CD4-positive, alpha-beta T cell treated with Interleukin-4 for 1 hour (primary cell): ENCODE measurements at regions not wholly inside any gene's neighbourhood (a gene's known extent, or its start where the extent isn't known, plus 50 kb on each side); places are given as distances from the start of the nearest gene placed in this dataset.
"Not testable (repeated sequence)": the region's sequence is repeated elsewhere in the genome, so short reads cannot be mapped to it uniquely, and the experiment has no call there.

Experiments
- DNase-seq, 2 donors: peaks; one replicate each; pipeline ENCODE4 v3.0.0-alpha.2; 2020 to 2022

DNA sequence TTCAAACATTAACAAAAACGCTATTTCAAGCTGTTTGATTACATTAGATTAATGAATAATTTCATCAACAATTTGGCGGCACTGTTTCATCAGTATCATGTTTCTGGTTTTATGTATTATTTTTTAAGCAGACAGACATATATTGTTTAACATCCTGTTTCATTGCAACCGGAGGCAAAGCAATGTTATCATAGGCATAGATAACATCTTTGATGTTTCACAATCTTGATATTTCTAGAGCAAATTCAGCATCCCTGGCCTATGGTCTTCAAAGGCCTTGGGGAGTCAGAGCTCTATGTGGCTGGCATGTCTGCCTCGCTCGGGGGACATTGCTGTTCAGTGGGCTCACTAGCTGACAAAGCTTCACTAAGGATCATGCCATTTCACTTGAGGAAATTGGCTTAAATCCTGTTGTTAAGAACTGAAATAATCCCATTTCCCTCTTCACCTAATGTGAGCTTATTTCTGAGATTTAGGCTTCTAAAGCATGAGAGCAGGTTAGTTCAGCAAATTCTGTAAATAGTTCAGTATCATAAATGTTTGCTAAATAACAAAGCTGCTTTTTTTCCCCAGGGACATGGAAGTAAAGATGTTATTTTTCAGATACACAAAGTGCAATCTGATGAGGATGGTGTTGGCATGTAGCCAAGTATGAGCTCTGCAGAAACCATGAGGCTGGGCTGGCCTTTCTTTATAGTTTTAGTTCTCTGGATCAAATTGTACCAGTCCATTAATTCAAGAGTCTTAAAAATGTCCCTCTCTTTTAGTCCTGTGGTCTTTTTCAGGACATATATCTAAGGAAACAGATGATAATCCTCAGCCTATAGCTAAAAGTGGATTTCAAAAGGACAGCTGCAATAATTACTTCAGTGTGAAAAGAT is 941.4 kb downstream of the PLOD2 start:
- DNase-seq = no peak

GRCh38 chr3:145224886-145225285 is 936.1 kb downstream of the PLOD2 start:
- DNase-seq = no peak

DNA sequence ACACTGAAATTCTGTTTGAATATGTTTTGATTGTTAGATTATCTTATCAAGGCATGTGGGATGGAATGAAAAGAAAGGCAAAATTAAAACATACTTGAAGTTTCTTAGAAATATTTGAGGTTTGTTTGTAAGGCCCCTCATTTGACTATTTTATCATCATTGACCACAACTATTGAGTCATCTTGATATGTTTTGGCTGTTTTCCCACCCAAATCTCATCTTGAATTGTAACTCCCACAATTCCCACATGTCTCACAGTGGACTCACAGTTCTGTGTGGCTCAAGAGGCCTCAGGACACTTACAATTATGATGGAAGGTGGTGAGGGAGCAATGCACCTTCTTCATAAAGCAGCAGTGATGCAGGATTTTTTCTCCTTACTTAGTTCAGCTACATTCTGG is 917.1 kb downstream of the PLOD2 start:
- no peak for DNase-seq

GRCh38 chr3:145244327-145244726 is 916.7 kb downstream of the PLOD2 start:
- no peak for DNase-seq

- DNase-seq = no peak
Measured at GRCh38 chr3:145246291-145246690, 914.7 kb downstream of the PLOD2 start.

DNA sequence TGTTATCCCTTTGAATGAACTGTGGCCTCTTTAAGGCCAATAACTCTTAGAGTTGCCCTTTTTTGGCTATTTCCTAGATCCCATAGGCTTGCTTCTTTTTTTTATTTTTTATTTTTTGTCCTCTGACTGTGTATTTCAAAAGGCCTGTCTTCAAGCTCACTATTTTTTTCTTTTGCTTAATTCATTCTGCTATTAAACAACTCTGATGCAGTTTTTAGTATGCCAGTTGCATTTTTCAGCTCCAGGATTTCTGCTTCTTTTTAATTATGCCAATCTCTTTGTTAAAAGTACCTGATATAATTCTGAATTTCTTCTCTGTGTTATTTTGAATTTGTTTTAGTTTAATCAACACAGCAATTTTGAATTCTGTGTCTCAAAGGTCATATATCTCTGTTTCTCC is 912.1 kb downstream of the PLOD2 start:
- no peak for DNase-seq

- DNase-seq = no peak
Measured at GRCh38 chr3:145251311-145251710, 909.7 kb downstream of the PLOD2 start.

- DNase-seq = not testable (repeated sequence)
Measured at GRCh38 chr3:145257967-145258366, 903.0 kb downstream of the PLOD2 start.

DNA sequence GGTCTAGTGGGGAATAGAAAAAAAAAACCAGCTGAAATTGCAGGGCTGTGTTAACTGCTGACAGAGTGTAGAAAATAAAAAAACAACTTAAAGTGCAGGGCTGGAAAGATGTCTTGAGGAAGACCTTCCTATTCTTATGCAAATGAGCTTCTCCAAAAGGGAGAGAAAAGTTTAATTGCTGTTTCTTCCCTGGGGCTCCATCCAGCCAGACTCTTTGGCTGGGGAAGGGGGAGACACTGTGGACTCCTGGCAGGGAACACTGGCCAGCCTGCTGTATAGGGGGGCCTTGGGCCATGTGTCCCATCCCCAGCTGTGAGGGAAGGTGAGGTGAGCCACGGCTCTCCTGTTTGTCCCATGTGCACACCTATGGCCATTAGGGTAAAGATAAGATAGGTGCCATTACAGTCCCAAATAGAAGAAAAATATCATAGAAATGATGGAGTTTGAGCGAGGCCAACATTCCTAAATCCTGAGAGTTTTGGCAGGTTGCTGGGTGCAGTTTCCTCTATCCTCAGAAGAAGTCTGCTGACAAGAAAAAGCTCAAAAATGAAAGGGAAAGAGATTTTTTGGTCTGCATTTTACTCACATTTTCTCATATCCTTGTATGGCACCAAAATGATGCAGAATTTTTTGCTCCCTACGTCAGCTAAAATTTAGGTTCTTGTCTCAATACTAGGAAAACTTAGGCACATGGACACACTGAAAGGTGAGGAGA is 901.7 kb downstream of the PLOD2 start:
- DNase-seq = no peak

GRCh38 chr3:145263458-145263857 is 897.5 kb downstream of the PLOD2 start:
- not testable (repeated sequence) for DNase-seq

- no peak for DNase-seq
Measured at GRCh38 chr3:145266368-145266767, 894.6 kb downstream of the PLOD2 start.

DNA sequence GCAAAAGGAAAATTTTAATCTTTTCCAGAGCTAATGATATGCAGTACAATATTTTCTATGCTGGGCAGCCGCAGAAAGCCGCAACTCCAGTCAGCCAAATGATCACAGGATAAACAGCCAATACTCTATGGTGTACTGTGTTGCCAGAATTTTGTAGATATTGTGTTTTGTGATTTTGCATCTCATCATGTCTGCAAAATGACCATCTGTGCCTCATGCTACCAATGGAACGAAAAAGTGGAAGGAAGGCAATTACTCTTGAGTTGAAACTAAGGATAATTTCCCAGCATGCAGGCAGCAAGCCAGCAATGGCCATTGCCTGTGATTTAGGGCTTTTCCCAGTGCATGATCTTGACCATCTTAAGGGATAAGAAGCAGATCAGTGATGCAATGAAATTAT is 891.9 kb downstream of the PLOD2 start:
- DNase-seq = no peak

DNA sequence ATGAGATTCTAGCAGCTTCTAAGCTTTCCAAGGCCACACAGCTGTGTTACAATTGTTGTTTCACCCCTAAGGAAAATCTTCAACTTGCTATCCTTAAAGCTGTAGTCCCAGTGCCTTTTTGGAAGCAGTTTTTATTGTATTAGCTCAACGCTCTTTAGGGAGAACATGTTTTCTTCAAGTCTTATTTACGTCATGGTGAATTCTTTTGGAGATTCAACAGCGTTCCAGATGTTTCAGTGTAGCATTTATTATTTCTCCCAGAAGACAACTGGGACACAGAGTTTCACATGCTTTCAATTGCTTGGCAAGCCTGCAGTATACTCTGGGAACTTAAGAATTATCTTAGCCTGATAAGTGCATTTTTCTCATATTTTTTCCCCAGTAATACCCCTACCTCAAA is 888.3 kb downstream of the PLOD2 start:
- DNase-seq = no peak

- no peak for DNase-seq
Measured at GRCh38 chr3:145282505-145282904, 878.5 kb downstream of the PLOD2 start.

DNA sequence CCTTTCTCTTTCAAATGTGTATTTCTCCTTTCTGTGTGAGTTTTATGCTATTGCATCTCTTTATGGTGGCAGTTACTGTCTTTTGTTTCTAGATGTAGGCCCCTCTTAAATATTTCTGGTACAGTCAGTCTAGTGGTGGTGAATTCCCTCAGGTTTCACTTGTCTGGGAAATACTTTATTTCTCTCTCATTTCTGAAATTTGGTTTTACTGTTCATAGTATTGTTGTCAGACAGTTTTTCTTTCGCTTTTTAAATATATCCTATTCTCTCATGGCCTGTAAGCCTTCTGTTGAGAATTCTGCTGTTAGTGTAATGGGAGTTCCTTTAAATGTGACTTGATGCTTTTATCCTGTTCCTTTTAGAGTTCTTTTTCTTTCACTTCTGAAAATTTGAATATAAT is 874.0 kb downstream of the PLOD2 start:
- no peak for DNase-seq

- DNase-seq = no peak
Measured at GRCh38 chr3:145290010-145290409, 871.0 kb downstream of the PLOD2 start.

DNA sequence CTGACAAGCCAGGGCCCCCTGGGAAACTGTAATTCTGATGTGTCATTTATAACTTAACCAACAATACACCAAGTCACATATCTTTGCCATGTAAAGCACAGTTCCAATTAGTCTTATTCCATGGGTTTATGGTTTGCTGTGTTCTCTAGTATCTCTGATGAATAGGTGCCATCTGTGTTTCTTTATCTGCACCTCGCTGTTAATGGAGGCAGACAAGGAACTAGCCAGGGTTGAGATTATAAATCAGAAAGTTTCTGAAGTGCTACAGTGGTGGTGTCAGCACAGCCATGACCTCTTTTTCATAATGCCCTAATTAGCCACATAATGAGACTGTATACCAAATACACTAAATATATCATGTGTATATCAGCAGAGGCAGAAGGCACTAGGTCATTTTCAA is 866.4 kb downstream of the PLOD2 start:
- DNase-seq = no peak

DNA sequence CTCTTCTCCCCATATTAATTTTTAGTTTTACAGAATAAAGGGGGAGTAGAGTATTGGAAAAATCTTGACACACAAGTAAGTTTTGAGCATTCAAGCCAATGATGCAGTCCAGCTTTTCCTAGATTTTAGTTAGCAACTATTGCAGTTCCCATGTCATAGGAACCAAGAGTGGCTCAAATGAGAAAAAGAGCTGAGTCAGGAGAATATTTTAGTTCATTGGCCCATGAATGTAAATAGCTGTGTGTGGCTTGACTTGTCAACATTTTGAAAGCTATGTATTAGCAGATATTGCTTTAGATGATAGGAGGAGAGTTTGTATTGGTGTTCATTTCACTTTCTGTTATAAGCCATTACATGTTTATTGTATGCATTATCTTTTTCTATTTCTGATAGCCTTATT is 853.7 kb downstream of the PLOD2 start:
- DNase-seq = no peak

DNA sequence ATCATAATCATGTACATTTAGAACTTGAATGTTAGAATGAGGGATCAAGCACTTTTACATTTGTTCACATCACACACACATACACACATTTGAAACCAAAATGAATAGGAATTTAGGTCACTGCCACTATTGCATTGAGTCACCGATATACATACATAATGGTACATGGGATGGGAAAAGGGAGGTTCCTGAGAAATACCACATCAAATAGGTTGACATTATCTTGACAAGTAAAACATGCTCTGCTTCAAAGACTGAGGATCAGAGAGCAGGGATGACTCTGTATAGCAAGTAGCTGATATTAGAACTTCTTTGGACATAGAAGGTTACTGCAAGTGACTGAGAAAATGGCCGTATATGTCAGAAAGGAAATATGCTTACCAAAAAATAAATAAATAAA is 847.2 kb downstream of the PLOD2 start:
- no peak for DNase-seq

- not testable (repeated sequence) for DNase-seq
Measured at GRCh38 chr3:145316253-145316652, 844.7 kb downstream of the PLOD2 start.

DNA sequence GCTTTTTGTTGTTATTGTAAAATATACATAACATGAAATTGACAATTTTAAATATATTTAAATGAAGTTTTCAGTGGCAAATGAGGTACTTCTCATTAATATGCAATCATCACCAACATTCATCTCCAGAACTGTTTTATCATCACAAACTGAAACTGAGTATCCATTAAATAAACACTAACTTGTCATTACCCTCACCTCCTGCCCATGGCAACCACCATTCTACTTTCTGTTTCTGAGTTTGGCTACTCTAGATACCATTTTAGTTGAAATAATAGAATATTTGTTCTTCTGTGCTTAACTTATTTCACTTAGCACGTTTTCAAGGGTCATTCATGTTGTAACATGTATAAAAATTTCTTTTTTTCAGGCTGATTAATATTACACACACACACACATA is 834.3 kb downstream of the PLOD2 start:
- no peak for DNase-seq

DNA sequence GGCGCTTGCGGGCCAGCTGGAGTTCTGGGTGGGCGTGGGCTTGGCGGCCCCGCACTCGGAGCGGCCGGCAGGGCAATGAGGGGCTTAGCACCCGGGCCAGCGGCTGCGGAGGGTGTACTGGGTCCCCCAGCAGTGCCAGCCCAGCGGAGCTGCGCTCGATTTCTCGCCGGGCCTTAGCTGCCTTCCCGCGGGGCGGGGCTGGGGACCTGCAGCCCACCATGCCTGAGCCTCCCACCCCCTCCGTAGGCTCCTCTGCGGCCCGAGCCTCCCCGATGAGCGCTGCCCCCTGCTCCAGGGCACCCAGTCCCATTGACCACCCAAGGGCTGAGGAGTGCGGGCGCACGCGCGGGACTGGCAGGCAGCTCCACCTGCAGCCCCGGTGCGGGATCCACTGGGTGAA is 827.6 kb downstream of the PLOD2 start:
- not testable (repeated sequence) for DNase-seq

- no peak for DNase-seq
Measured at GRCh38 chr3:145333931-145334330, 827.1 kb downstream of the PLOD2 start.

DNA sequence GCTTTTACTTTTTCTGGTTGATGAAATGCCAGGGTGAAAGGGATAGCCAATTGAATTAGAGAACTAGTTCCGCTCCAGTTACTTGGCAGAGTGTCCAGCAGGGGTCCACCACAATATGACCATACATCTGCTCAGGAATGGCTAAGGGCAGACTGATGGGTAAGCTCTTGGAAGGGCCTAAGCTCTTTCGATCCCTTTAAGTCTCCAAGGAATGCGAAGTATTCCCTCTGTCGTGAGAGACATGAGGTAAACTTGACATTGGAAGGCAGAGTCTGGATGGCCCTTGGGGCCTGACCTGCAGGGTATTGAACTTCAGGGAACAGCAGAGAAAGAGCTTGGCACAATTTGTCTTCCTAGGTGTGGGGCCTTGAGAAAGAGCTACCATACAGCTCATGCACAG is 805.8 kb downstream of the PLOD2 start:
- DNase-seq = no peak
